ENCODE measurements at regions not wholly inside any gene's neighbourhood (a gene's known extent, or its start where the extent isn't known, plus 50 kb on each side); places are given as distances from the start of the nearest gene placed in this dataset.

DNA sequence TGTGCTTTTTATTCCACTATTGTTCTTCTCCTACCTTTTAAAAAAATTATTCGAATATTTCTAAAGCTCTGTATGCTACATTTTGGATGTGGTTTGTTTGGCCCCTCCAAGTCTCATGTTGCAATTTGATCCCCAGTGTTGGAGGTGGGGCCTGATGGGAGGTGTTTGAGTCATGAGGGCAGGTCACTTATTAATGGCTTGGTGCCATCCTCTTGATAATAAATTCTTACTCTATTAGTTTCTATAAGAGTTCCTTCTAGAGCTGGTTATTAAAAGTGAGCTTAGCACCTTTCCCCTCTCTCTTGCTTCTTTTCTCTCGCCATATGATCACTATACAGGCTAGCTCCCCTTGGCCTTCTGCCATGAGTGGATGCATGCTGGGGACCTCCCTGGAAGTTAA is 445.6 kb upstream of the PDE3A start:
- DNase-seq = no peak

DNA sequence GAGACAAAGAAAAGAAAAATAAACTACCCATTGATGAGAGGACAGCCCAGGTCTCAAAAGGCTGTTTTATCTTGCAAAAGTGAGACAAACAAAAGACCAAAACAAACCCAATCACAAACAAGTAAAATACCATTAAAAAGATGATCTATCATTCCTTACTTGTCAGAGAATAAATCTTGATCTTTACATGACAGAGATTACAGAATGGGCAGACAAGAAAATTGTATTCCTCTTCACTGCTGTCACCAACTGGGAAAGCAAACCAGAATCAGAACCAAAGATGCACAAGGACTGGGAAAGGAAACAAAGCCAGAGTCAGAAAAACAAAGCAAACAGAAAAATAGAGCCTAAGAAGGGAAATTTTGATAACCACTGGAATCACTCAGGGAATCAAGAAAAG is 444.0 kb upstream of the PDE3A start:
- no peak for DNase-seq

DNA sequence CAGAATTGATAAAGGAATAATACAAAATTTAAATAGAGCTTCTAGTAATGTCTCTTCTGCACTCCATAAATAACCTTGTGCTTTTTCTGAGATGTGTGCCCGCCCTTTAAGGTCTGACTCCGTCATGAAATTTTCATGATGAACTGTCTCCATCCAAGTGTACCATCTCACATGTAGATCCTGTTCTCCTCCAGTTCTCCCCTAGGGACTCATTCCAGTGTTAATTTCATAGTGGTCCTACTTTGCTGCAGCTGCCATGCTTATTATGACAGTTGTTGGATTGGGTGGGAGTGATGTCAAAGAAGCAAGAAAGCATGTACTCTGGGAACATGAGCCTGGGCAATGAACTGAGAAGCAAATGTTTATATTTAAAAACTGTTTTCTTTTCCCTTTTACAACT is 442.5 kb upstream of the PDE3A start:
- no peak for DNase-seq

DNA sequence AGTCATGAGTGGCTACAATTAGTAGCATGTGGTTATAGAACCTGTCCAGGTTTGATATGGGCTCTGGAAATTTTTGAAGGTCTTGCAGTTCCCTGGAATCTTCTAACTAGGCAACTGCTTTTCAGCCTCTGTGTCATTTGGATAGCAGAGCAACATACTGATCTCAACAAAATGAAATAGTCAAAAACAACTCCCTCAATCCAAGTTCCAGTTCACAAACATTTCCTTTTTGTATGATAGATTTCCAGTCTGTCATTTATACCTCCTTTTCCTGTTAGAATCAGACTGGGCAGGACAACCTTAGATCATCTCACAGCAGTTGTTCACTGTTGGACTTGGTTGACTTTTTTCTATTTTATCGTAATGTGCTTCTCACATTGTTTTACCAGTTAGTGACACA is 442.1 kb upstream of the PDE3A start:
- DNase-seq = no peak

DNA sequence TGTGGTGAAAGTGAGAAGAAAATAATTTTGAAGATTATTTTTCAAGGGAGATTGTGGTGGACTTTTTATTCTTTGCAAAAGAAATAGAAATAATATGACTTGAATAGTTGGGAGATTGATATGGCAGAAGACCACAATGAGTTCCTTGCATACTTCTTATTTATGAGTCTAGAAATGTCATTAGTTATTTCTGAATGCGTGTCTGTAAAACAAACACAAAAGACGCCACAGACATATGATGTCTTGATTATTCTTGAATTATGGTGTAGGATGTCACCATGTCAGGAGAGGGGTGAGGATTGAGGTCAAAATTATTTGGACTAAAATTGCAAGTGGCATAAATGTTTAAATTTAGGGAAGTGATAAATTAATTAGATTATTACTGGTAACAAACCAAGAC is 440.7 kb upstream of the PDE3A start:
- DNase-seq = no peak

DNA sequence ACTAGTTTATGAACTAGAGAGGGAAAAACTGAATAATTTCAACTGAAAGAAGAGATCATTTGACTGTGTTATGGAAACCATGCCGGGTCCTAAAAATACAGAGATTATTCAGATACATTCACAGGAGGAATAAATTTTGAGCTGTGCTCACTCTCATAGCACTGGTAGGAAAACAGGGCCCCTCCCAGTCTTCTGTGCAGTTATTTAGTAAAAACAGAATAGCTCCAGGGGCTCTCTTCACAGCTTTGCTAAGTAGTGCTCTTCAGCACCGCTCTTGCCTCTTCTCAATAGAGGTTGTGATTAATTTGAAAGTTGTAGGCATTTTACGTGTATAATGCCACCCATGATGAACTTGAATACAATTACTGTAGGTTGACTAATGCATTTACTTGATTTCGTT is 435.9 kb upstream of the PDE3A start:
- DNase-seq = no peak

DNA sequence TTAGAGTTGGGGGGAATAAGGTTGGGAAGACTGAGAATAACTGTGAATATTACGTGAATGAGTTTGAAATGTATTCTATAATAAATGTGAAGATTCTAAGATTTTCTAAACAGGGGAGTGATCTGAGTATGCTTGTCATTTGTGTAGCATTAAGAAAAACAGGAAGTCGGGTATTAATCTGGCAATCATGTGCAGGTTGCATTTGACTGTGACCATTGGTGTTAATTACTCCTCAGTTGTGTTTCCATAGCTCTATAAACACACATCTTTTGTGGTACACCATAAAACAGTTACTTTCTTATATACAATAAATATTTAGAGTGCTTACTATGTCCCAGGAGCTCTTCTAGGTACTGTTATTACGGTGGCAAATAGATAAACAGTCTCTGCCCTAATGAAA is 434.4 kb upstream of the PDE3A start:
- no peak for DNase-seq

DNA sequence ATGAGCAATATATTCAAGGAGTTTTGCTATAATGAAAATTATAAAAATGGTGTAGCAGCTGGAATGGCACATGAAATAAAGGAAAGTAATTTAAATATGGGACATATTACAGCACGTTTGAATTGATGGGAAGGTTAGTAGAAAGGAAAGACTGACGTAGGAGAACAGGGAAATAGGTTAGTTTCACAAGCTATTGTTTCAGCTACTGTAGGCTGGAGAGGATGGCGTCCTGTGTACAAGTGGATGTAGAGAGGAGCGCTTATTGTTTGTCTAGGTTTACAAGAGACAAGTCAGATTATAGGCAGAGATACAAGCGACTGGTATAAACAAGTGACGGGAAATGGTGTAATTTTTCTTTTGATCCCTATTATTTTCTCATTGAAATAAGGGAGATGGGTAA is 431.2 kb upstream of the PDE3A start:
- no peak for DNase-seq

DNA sequence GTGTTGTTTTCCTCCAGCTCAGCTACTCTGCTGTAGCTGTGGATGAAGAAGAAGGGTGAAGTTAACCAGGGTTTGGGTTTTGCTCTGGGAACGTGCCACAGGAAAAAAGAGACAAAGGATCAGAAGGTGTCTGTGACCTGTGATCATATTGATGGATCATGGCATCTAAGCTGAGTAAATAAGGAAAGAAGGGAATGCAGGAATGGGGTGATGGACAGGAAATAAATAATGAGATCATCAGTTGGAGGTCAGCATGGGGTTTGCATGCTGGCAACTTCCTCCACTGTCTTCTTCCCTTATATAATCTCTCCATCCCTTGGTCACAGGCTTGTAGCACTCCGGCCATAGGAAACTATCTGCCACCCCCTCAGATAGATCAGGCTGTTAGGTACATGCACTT is 430.3 kb upstream of the PDE3A start:
- DNase-seq = no peak

DNA sequence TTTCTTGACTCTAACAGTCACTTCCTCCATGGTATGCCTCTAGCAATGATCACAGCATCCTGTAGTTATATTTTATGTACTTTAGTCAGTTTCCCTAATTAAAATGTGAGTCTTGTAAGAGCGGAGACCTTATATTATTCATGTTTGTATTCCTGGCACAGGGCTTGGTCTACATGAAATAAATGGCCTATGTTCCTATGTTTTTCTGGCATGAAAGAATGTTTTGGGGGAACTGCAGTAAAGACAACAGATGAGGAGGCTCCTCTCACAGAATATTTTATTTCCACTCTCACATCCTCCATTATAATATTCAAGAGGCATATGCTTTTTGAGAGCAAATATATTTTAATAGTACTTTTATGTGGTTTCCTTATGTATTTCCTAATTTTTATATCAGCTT is 429.8 kb upstream of the PDE3A start:
- no peak for DNase-seq

DNA sequence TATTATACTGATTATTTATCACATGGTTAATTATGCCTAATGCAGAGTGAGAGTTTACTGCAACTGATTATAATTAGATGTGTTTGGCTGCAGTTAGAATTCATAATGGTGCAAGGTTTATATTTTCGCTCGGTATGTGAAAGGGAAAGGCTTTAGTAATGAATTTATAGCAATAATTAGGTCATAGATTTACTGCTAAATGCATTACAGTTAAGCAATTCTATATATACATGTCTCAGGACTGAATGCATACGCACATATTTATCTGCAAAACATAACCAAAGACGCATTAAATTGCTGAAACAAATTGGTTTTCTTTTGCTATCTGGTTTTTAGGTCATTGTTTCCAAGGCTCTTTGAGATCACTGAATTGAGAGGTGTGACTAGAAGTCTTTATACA is 428.1 kb upstream of the PDE3A start:
- DNase-seq = no peak

DNA sequence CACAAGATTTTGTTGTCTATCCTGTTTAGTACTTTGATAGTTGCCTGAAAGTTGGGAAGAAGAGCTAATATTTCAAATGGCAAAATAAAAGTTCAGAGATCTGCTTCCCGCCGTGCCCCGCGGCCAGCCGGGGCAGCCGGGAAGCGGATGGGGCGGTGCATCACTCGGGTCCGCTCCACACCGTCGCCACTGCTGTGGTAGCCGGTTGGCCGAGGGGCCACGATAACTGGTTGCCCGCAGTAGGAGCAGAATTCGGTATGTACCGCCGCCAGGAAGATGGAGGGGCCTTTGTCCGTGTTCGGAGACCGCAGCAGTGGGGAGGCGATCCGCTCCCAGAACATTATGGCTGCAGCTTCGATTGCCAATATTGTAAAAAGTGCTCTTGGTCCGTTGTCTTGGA is 427.2 kb upstream of the PDE3A start:
- DNase-seq = no peak

DNA sequence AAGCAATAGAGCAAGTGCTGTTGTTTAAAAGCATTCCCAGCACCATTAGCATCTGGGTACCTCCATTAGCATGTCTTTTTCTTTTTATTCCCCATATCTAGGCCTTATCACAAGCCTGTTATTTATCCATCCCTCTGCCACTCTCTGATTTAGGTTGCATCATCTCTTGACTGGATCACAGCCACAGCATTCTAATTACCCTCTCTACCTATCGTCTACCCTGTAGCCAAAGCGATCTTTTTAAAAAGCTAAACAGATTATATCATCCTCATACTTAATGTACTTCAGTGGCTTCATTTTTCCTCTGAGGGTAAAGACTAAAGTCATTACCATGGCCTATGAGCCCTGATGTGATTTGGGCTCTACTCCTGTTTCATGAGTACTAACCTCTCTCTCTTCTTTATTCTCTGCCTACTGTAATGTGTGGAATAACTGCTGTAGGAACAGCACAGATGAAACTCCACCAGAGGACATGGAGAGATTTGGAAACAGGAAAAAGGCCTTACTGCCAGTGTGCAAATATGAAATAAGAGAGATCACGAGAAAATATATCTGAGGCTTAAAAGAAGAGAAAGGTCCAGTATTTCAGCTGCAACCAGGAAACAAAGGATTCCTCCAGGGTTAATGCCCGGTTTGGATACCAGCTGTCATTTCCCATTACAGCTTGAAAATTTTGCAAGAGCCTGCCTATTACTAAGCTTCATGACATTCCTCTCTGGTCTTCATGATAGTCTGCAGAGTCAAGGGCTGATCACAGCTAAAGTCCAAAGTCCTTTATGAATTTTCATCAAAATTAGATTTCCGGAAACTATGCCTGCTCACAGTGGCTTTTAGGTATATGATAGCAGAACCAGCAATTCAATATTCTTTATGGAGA is 422.5 kb upstream of the PDE3A start:
- DNase-seq = no peak

DNA sequence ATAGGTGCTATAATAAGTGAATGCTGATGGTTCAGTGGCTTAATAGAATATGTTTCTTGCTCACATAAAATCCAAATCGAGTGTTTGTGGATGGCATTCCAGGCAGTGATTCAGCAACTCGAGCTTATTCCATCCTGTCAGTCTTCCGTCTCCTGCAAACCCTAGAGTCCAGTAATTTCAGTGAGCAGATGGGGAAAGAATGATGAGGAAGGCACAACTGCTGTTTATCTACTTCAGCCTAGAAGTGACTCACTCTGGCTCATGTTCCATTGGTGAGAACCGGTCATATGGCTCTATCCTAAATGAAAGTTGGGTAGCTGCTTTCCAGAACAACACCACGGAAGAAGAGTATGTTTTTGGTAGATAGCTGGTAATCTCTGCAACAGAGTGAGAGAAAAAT is 421.8 kb upstream of the PDE3A start:
- DNase-seq = no peak

DNA sequence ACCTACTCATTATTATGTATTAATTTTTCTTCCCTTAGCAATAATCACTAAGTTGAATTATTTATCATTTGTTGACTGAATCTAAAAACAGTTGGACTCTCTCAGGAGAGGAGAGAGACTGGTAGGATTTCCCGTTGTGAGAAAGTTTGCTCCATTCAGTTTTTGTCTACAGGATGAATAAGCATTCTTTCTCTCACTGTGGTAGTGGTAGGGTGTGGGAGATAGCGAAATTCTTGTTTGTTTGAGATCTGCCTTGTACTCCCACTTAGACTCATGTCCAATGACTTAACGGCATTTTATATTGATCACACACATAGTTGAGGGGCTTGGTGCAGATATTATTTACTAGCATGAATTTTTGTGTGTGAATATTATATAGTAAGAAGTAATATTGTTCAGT is 421.0 kb upstream of the PDE3A start:
- no peak for DNase-seq

DNA sequence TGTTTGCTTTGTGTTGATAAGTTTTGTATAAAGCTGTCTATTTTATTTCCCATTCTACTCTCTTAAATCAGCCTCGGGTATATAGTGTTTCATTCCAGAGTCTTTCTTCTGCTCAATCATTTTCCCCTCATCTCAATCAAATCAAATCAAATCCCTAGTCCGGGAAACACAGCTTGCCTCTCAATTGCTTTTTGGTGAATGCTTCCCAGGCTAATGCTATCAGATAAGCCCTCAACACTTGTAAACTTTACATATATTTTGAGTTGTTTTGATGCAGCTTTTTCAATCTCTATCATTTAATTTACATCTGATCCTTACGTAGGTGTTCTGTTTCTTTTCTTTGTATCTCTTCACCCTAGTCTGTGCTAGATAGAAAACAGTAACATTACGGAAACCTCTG is 416.7 kb upstream of the PDE3A start:
- no peak for DNase-seq

DNA sequence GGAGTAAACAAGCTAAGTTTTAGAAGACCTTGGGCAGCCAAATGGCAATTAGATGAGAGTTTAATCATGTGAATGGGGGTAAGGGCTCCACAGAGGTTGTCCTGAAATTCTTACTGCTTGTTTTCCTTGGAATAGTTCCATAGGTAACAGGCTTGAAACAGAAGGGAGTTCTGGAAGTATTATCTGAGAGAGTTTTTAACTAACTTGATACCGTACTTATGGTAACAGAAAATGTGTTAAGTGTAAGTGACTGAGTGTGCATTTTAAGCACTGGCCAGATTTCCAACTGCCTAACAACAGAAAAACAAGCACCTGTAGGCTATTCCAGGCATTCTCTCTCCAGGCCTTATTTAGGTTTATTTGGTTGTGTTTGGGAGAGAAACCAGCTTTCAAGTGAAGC is 414.6 kb upstream of the PDE3A start:
- no peak for DNase-seq

DNA sequence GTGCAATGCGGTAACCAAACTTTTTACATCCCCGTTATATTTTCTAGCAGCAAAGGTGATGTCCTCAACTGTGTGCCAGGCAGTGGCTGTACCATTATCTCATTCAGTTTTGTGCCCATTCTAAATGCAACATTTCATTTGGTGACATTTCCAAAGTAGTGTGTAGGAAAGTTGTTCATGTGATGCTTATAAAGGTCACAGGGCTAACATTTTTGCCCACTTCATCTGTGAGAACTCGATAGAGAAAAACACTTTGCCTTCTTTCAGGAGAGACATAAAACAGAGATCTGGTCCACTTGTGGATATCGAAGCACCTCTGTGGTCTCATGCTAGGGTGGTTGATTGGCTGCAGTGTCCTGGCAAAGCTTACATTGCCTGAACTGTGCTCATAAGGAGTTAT is 414.2 kb upstream of the PDE3A start:
- no peak for DNase-seq

DNA sequence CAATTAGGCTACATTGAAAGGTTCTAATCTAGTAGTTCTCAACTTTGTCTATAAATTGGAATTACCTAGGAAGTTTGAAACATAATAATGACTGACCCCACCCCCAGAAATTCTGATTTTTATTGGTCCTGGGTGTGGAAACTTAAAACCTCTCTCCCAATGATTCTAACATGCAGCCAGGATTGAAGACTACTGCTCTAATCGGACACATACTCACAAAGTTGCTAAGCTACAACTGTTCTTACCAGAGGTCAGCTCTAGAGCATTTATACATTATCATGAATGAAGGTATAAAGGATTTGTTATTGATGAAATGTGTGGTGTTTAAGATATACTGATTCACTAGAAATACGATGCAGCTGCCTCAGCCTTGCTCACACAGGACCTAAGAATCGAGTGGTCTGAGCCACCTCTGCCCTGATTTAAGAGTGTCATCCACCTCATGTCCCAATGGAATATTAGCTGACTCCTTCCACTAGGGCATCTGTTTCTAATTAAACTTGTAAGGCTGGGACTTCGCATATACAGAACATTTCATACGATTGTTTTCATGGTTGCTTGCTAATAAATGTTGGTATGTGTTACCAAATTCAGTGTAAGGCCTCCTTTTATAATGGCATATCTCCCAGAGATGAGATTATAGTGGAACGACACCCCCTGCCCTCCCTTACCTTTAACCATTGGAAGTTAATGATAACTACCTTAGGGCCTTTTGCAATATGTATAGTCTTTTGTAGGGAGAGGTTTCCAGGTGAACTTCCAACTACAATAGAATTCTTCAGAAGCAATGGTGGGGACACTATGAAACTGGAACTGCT is 410.8 kb upstream of the PDE3A start:
- no peak for DNase-seq

DNA sequence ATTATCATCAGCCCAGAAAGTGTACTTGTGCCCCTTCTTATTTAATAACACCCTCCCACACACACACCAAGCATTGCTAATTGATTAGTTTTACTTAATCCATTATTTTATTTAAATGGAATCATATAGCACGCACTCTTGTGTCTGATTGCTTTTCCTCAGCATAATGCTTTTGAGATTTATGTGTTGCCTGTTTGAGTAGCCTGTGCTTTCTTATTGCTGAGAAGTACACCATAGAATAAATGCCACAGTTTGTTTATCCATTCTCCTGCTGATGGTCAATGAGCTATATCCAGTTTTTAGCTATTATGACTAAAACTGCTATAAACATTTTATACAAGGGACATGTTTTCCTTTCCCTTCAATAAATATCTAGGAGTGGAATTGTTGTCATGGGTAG is 409.9 kb upstream of the PDE3A start:
- no peak for DNase-seq

DNA sequence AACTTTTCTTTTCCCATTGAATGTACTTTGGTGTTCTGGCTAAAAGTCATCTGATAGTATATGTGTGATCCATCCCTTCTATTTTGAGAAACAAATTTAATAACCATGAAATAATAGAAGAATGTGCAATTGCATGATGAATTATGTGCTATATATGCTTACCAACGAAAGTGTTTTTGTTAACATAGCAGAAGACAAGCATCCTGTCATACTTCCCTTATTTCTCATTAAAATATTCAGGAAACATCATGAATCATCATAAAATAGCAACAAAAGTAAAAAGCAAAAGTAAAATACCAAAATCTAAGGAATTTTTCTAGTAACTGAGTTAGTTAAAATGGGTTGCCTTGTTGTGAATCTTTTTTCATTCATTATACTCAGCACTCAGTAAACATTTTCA is 409.0 kb upstream of the PDE3A start:
- DNase-seq = no peak

DNA sequence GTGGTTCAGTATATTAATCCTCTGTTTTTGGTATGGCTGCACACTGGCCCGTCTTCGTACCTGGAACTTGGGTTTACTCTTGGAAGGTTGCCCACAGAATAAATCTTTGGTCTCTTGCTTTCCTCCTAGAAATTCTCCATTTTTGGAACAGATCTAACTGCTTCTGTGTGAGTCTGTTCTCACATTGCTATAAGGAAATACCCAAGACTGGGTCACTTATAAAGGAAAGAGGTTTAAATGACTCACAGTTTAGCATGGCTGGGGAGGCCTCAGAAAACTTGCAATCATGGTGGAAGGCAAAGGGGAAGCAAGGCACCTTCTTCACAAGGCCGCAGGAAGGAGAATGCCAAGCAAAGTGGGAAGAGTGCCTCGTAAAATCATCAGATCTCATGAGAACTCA is 407.8 kb upstream of the PDE3A start:
- DNase-seq = no peak

DNA sequence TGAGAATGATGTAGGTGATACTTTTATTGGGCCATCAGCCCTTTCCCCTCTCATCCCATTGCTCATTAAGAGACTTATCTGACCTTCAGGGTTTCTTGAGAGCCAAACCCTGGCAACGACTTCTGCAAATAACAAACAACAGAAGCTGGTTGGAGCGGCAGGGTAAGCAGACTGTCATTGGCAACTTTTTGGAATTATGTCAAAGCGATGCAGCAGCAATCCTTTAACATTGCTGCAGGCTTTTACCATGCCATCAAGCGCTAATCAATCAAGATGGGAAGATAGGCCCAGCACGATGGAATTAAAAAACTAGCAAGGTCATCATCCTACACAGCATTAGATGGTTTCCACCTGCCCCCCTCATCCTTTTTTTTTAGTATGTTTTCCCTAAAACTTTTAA is 406.1 kb upstream of the PDE3A start:
- no peak for DNase-seq

DNA sequence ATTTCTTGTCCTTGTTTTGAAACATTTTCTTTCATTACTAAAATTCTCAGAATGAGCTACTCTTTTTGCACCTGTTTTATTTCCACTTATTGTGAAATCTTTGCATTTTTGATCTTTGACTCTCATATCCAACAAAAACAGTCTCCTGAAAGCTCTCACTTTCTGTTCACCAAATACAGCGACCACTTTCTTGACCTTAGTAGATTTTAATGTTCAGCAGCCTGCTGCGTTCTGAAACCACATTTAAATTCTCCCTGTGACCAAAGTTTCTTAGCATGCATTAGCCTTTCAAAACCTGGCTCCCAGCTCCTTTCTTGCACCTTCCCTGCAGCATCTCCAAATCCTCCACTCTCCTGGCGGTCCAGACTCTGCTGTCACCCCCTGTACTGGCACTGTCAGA is 404.4 kb upstream of the PDE3A start:
- DNase-seq = no peak

DNA sequence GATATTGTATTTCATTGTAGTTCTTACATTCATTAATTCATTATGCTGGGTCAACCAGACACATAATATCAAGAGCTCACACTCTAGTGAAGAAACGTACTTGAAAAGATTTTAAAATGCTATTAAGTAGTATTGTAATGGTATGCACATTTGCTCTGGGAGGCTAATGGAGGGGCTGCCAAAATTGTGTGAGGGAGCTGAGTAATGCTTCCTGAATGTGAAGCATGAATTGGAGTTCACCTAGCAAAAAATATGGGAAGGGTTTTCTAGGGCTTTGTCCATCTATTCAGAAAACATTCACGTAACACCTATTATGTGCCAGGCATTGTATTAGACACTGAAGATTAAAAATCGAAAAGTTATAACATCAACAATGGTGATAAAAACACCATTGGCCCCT is 403.8 kb upstream of the PDE3A start:
- no peak for DNase-seq

Measured in CD4-positive, alpha-beta T cell treated with Interleukin-1 beta for 1 hour (primary cell).